B cell (primary cell): ENCODE measurements at regions not wholly inside any gene's neighbourhood (a gene's known extent, or its start where the extent isn't known, plus 50 kb on each side); places are given as distances from the start of the nearest gene placed in this dataset.

Experiments used
- ATAC-seq: fragments of 200-7000 bp; cut with Tn5 transposase; one replicate; pipeline ENCODE4 v1.10.0; 2021; ENCODE audit warnings: low read depth, mild to moderate bottlenecking, moderate number of reproducible peaks, moderate library complexity
- CTCF ChIA-PET: fragments of 350-600 bp; sonication (Branson Sonifier 250); formaldehyde crosslinking; loops from one replicate; lab custom pipeline; 2021; ENCODE audit warnings: antibody characterized with exemption, inconsistent platforms; lab: Charles Lee
- POLR2A ChIA-PET: fragments of 350-600 bp; sonication (Branson Sonifier 250); formaldehyde crosslinking; loops from one replicate; lab custom pipeline; 2021; ENCODE audit warnings: antibody characterized with exemption; lab: Charles Lee
- DNase-seq: peaks from one replicate; pipeline ENCODE4 v3.0.0; 2013
- H2AFZ ChIP-seq: 2 replicates; pipeline ENCODE4 v1.6.1; 2012; ENCODE audit warnings: mild to moderate bottlenecking, low read depth, low read length; ENCODE audit not compliant: insufficient read depth, poor library complexity, severe bottlenecking
- H3K27ac ChIP-seq, 2 donors: 1 replicate in 1 of 2; 2 replicates in 1 of 2; pipeline ENCODE4 v1.5.1; 2012 to 2013; ENCODE audit warnings: low read length in 2 of 2, mild to moderate bottlenecking in 2 of 2, moderate library complexity in 1 of 2
- H3K27me3 ChIP-seq, 4 experiments: fragments of 200-600 bp in 1 of 4; sonication (generic) in 1 of 4; replicated peaks in 1 of 4; 1 replicate in 2 of 4; 2 replicates in 2 of 4; pipeline versions ENCODE4 v1.6.1 to v1.7.0; 2013 to 2016; ENCODE audit warnings: low read length in 3 of 4, mild to moderate bottlenecking in 2 of 4, mixed read lengths in 1 of 4, moderate library complexity in 1 of 4; ENCODE audit not compliant: insufficient read depth in 4 of 4, control insufficient read depth in 3 of 4; ENCODE audit errors: control extremely low read depth in 1 of 4
- H3K36me3 ChIP-seq, 2 experiments: replicated peaks in 1 of 2; 1 replicate in 1 of 2; 2 replicates in 1 of 2; pipeline versions ENCODE4 v1.6.1 to v1.7.1; 2013; ENCODE audit warnings: low read length in 1 of 2; ENCODE audit not compliant: insufficient read depth in 2 of 2, control insufficient read depth in 1 of 2; ENCODE audit errors: control extremely low read depth in 1 of 2, extremely low read depth in 1 of 2
- H3K4me1 ChIP-seq, 2 donors: fragments of 200-600 bp in 1 of 2; sonication (generic) in 1 of 2; 1 replicate in 1 of 2; 2 replicates in 1 of 2; pipeline versions ENCODE4 v1.5.1 to v1.6.1; 2013 to 2017; ENCODE audit warnings: low read length in 2 of 2; ENCODE audit not compliant: control insufficient read depth in 2 of 2, insufficient read depth in 2 of 2
- H3K4me2 ChIP-seq: replicated peaks from 2 replicates; pipeline ENCODE3; 2012; ENCODE audit warnings: mild to moderate bottlenecking, low read depth, low read length; ENCODE audit not compliant: poor library complexity, severe bottlenecking
- H3K4me3 ChIP-seq, 5 experiments: fragments of 200-600 bp in 1 of 5; sonication (generic) in 1 of 5; 1 replicate in 3 of 5; 2 replicates in 2 of 5; pipeline versions ENCODE4 v1.5.1 to v1.7.0; 2011 to 2016; ENCODE audit warnings: low read length in 4 of 5, mild to moderate bottlenecking in 4 of 5, low read depth in 2 of 5, control low read depth in 1 of 5, moderate library complexity in 1 of 5; ENCODE audit not compliant: insufficient read depth in 1 of 5; ENCODE audit errors: control extremely low read depth in 1 of 5, extremely low read depth in 1 of 5
- H3K79me2 ChIP-seq: fragments of 200-600 bp; sonication (generic); one replicate; pipeline ENCODE4 v1.6.0; 2016; ENCODE audit warnings: low read length; ENCODE audit not compliant: control insufficient read depth, insufficient read depth
- H3K9ac ChIP-seq: fragments of 200-600 bp; sonication (generic); 2 replicates; pipeline ENCODE4 v1.6.1; 2017; ENCODE audit warnings: mild to moderate bottlenecking, low read length, moderate library complexity
- H3K9me3 ChIP-seq, 3 donors: one replicate each; pipeline versions ENCODE4 v1.6.1 to v1.7.1; 2013; ENCODE audit warnings: low read length in 2 of 3; ENCODE audit not compliant: control insufficient read depth in 2 of 3, insufficient read depth in 1 of 3; ENCODE audit errors: control extremely low read depth in 1 of 3
- H4K20me1 ChIP-seq: 2 replicates; pipeline ENCODE4 v1.6.0; 2012; ENCODE audit warnings: mild to moderate bottlenecking, low read length; ENCODE audit not compliant: insufficient read depth, control insufficient read depth, poor library complexity, severe bottlenecking
- H3K27ac Mint-ChIP-seq: one replicate; pipeline ENCODE4 v1.8.0; 2021; ENCODE audit warnings: mixed read lengths
- H3K27me3 Mint-ChIP-seq: one replicate; pipeline ENCODE4 v1.8.0; 2021; ENCODE audit warnings: mixed read lengths
- H3K4me1 Mint-ChIP-seq: one replicate; pipeline ENCODE4 v1.8.0; 2021; ENCODE audit warnings: mixed read lengths
- H3K4me3 Mint-ChIP-seq: one replicate; pipeline ENCODE4 v1.8.0; 2021; ENCODE audit warnings: mixed read lengths
- H3K9me3 Mint-ChIP-seq: one replicate; pipeline ENCODE4 v1.8.0; 2022; ENCODE audit warnings: mixed read lengths; ENCODE audit not compliant: insufficient read depth
- EZH2 ChIP-seq: IDR thresholded peaks from 2 replicates; pipeline ENCODE4 v1.6.1; 2012; ENCODE audit warnings: borderline replicate concordance, low read depth, mild to moderate bottlenecking, moderate library complexity, low read length; ENCODE audit not compliant: insufficient read depth, poor library complexity, severe bottlenecking
- WGBS: methylation state at CpG from one replicate; pipeline ENCODE4 v1.1.5; 2013; ENCODE audit warnings: missing lambda C conversion rate; ENCODE audit not compliant: insufficient coverage; 5-methylcytosine and 5-hydroxymethylcytosine counted together
- intact Hi-C: fragments of 100-400 bp; cut with micrococcal nuclease; formaldehyde crosslinking; loops from one replicate; pipeline ENCODE4 v1.10.0; 2022
- TF ChIP-seq, protein P1 (sequence below): fragments of 200-600 bp; IDR thresholded peaks from one replicate; pipeline ENCODE4 v1.8.0; 2022; ENCODE audit warnings: antibody characterized with exemption, mild to moderate bottlenecking

DNA sequence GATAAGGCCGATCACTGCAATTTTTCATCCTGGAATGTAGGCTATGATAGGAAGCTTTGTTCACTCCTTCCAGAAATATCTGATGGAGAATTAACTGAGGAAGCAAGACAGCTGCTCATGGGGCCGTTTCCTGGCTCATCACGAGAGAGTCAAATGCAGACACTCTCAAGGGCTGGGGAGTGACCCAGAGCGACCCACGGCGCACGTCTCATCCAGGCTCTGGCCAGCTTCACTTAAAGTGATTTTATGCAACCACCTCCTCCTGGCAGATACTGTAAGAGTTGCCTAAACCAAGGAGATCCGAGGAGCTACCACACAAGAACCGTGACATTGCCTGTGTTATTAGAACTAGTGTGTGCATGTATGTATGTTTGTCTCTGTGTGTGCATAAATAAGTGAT is 530.8 kb downstream of the TCERG1L start:
- DNase-seq = no peak
- Histone ChIP-seq H3K9me3 (peaks cover 0 to 23% (median 0%) of the 10 kb centered on the region in 3 donors), H3K9ac (no peak overlapping the region), H2AFZ (no peak overlapping the region), H3K36me3 (no peaks in the 10 kb centered on the region), H3K4me2 (no peak overlapping the region), H3K79me2 (no peaks in the 10 kb centered on the region), H3K27ac (no peak overlapping the region), H3K27me3 (no peaks in the 10 kb centered on the region), H3K4me1 (no peaks in the 10 kb centered on the region), H4K20me1 (no peaks in the 10 kb centered on the region), H3K4me3 (no peak overlapping the region)
- Mint-ChIP-seq H3K27me3 (no peaks in the 10 kb centered on the region), H3K4me1 (no peaks in the 10 kb centered on the region), H3K9me3 (no peaks in the 10 kb centered on the region), H3K4me3 (no peak overlapping the region), H3K27ac (no peak overlapping the region)
- ATAC-seq = no peak
- 72% methylated on average over 9 of the region's 9 CpGs for WGBS
- intact Hi-C loops = no loop called here
- ChIA-PET POLR2A (no interaction called here), CTCF (no interaction called here)
- no peak for TF ChIP-seq EZH2
- TF ChIP-seq, protein P1, sequence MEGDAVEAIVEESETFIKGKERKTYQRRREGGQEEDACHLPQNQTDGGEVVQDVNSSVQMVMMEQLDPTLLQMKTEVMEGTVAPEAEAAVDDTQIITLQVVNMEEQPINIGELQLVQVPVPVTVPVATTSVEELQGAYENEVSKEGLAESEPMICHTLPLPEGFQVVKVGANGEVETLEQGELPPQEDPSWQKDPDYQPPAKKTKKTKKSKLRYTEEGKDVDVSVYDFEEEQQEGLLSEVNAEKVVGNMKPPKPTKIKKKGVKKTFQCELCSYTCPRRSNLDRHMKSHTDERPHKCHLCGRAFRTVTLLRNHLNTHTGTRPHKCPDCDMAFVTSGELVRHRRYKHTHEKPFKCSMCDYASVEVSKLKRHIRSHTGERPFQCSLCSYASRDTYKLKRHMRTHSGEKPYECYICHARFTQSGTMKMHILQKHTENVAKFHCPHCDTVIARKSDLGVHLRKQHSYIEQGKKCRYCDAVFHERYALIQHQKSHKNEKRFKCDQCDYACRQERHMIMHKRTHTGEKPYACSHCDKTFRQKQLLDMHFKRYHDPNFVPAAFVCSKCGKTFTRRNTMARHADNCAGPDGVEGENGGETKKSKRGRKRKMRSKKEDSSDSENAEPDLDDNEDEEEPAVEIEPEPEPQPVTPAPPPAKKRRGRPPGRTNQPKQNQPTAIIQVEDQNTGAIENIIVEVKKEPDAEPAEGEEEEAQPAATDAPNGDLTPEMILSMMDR = no peak

DNA sequence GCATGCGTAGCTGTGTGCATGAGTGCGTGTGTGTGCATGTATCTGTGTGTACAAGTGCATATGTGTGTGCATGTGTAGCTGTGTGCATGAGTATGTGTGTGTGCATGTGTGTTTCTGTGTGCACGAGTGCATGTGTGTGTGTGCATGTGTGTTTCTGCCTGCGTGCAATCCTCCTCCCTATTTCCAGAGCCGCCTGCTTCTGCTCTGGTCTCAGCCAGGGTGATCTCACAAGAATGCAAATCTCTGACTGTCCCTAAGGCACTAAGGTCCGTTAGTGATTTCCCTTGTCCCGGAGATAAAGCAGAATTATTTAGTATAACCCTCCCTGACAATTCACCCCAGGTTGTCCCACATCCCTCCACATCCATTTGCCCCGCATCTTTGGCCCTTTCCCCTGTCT is 530.3 kb downstream of the TCERG1L start:
- Histone ChIP-seq H3K27me3 (no peaks in the 10 kb centered on the region), H3K79me2 (no peaks in the 10 kb centered on the region), H3K9ac (no peak overlapping the region), H3K36me3 (no peaks in the 10 kb centered on the region), H3K27ac (no peak overlapping the region), H3K4me3 (no peak overlapping the region), H3K9me3 (peaks cover 0 to 24% (median 0%) of the 10 kb centered on the region in 3 donors), H3K4me2 (no peak overlapping the region), H4K20me1 (no peaks in the 10 kb centered on the region), H3K4me1 (no peaks in the 10 kb centered on the region), H2AFZ (no peak overlapping the region)
- DNase-seq (no peak), ATAC-seq (no peak)
- Mint-ChIP-seq H3K27me3 (no peaks in the 10 kb centered on the region), H3K27ac (no peak overlapping the region), H3K4me3 (no peak overlapping the region), H3K9me3 (no peaks in the 10 kb centered on the region), H3K4me1 (no peaks in the 10 kb centered on the region)
- CTCF ChIA-PET = no interaction called here
- POLR2A ChIA-PET = no interaction called here
- intact Hi-C loops = no loop called here
- WGBS = 83% methylated on average over 8 of the region's 8 CpGs
- TF ChIP-seq, protein P1 = no peak
- TF ChIP-seq EZH2 = no peak
